PC-3 (cell line): ENCODE measurements at regions not wholly inside any gene's neighbourhood (a gene's known extent, or its start where the extent isn't known, plus 50 kb on each side); places are given as distances from the start of the nearest gene placed in this dataset.

Source experiments
- CTCF ChIP-seq: fragments of 300-600 bp; sonication (generic); conservative IDR thresholded peaks from 2 replicates; pipeline ENCODE4 v1.5.1; 2017; ENCODE audit warnings: antibody characterized with exemption, low read depth, mild to moderate bottlenecking, low read length
- EZH2 ChIP-seq: fragments of 300-600 bp; sonication (generic); IDR thresholded peaks from one replicate; pipeline ENCODE4 v1.6.1; 2017; ENCODE audit warnings: antibody characterized with exemption, mild to moderate bottlenecking, low read length; ENCODE audit not compliant: unreplicated experiment
- EZH2phosphoT487 ChIP-seq: fragments of 300-600 bp; sonication (generic); IDR thresholded peaks from 2 replicates; pipeline ENCODE4 v1.6.1; 2018; ENCODE audit warnings: mild to moderate bottlenecking, antibody characterized with exemption, low read length, borderline replicate concordance

GRCh38 chr3:13147344-13147743 is 74.1 kb upstream of the IQSEC1 start:
- TF ChIP-seq CTCF (no peak), EZH2phosphoT487 (no peak), EZH2 (no peak)
